Mesodermal cell (in vitro differentiated cells): ENCODE measurements at regions not wholly inside any gene's neighbourhood (a gene's known extent, or its start where the extent isn't known, plus 50 kb on each side); places are given as distances from the start of the nearest gene placed in this dataset.

ENCODE experiments used
- H3K27ac ChIP-seq: 2 replicates; pipeline ENCODE4 v1.7.0; 2013; ENCODE audit warnings: mild to moderate bottlenecking, low read depth, low read length, moderate library complexity; ENCODE audit not compliant: severe bottlenecking
- H3K36me3 ChIP-seq: 2 replicates; pipeline ENCODE4 v1.7.1; 2013; ENCODE audit warnings: mild to moderate bottlenecking, low read length, moderate library complexity; ENCODE audit not compliant: control insufficient read depth, insufficient read depth
- H3K4me1 ChIP-seq: one replicate; pipeline ENCODE4 v1.7.1; 2013; ENCODE audit warnings: mild to moderate bottlenecking, low read length; ENCODE audit not compliant: insufficient read depth, control insufficient read depth, poor library complexity, severe bottlenecking
- H3K4me3 ChIP-seq: 2 replicates; pipeline ENCODE4 v1.7.0; 2013; ENCODE audit warnings: low read length, control low read depth, mild to moderate bottlenecking; ENCODE audit not compliant: insufficient read depth, poor library complexity, severe bottlenecking; ENCODE audit errors: extremely low read depth
- H3K9me3 ChIP-seq: 2 replicates; pipeline ENCODE4 v1.7.1; 2013; ENCODE audit warnings: mild to moderate bottlenecking, low read length, moderate library complexity; ENCODE audit not compliant: control insufficient read depth
- WGBS, 2 experiments: methylation state at CpG; one replicate each; pipeline ENCODE4 v1.1.5; 2013; ENCODE audit warnings: missing lambda C conversion rate in 2 of 2; ENCODE audit not compliant: insufficient coverage in 2 of 2; 5-methylcytosine and 5-hydroxymethylcytosine counted together

DNA sequence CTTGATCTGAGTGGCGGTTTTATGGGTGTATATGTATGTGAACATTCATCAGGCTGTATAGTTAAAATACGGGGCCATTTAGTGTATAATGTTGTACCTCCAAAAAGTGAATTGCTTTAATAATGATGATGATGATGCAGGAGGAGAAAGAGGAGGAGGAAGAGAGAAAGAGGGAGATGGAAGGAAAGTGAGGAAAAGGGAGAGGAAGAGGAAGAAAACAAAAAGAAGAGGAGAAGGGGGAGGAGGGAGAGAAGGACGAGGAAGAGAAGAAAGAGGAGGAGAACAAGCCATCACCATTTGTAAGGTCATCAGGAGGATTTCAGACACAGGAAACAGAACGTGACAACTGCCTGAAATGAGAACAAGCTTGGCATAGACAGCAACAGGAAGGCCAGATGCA lies 168.4 kb upstream of the NCKAP5 start:
- 83% methylated on average over 4 of the region's 4 CpGs for WGBS, 2 experiments
- H3K36me3 ChIP-seq = no peaks in the 10 kb centered on the region
- no peak overlapping the region for H3K27ac ChIP-seq
- no peaks in the 10 kb centered on the region for H3K9me3 ChIP-seq
- H3K4me1 ChIP-seq = peaks cover 17% of the 10 kb centered on the region
- H3K4me3 ChIP-seq = no peak overlapping the region

DNA sequence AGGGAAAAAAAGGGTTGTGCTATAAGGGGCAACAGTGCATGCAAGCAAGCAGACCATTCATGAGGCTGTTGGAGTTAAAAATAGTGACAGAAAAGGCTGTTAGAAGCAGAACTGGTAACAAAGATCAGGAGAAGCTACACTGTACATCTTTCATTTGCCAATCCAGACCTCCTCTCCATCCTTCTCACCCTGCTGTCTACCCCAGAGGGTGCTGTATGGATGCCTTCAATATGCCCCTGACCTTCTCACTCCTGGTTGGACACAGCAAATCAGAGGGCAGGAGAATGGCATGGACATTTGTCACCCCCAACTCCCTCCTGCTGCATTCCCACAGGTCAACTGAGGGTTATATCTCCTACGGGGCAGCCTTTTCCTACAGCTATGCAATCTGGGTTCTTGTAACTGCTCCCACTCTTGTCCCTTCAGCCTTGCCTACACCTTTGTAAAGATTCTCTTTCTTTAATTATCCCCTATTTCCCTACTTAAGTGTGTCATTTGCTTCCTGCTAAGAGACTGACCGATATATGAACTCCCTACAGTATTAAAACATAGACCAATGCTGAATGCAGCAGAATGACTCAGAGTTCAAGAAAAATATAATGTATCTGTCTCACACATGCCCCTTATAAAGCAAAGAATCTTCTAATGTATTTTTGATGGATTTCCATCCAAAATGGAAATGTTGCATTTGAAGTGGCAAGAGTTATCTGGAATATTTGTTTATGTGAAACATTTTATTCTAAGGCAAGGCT lies 169.2 kb upstream of the NCKAP5 start:
- no peak overlapping the region for H3K27ac ChIP-seq
- H3K36me3 ChIP-seq = no peaks in the 10 kb centered on the region
- 92 to 100% methylated on average over 2 of the region's 2 CpGs for WGBS, 2 experiments
- H3K4me3 ChIP-seq = no peak overlapping the region
- H3K4me1 ChIP-seq = peaks cover 17% of the 10 kb centered on the region
- no peaks in the 10 kb centered on the region for H3K9me3 ChIP-seq

- no peak overlapping the region for H3K27ac ChIP-seq
- no peaks in the 10 kb centered on the region for H3K36me3 ChIP-seq
- H3K9me3 ChIP-seq = no peaks in the 10 kb centered on the region
- H3K4me3 ChIP-seq = no peak overlapping the region
- peaks cover 8% of the 10 kb centered on the region for H3K4me1 ChIP-seq
These were observed 170.8 kb upstream of the NCKAP5 start for GRCh38 chr2:133739039-133739438.

DNA sequence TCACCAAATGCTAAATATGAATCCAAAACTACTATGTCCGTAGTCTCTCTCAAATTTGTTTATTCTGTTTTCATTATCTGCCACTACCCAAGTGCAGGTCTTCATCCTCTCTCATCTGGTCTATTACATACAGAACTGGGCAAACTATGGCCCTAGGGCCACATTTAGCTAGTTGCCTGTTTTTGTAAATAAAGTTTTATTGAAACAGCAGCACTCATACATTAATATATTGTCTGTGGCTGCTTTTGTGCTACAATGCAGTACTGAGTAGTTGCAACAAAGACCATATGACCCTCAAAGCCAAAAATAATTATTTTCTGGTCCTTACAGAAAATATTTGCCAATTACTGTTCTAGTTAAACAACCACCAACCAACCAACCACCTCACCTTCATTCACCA lies 172.2 kb upstream of the NCKAP5 start:
- H3K4me1 ChIP-seq = no peaks in the 10 kb centered on the region
- H3K27ac ChIP-seq = no peak overlapping the region
- 90 to 91% methylated on average over 1 of the region's 1 CpG for WGBS, 2 experiments
- H3K36me3 ChIP-seq = no peaks in the 10 kb centered on the region
- H3K4me3 ChIP-seq = no peak overlapping the region
- no peaks in the 10 kb centered on the region for H3K9me3 ChIP-seq

GRCh38 chr2:133748007-133748700 lies 179.9 kb upstream of the NCKAP5 start:
- H3K4me1 ChIP-seq = no peaks in the 10 kb centered on the region
- H3K9me3 ChIP-seq = no peaks in the 10 kb centered on the region
- no peak overlapping the region for H3K4me3 ChIP-seq
- no peak overlapping the region for H3K27ac ChIP-seq
- WGBS, 2 experiments = 84 to 100% methylated on average over 1 to 3 of the region's 3 CpGs
- no peaks in the 10 kb centered on the region for H3K36me3 ChIP-seq

DNA sequence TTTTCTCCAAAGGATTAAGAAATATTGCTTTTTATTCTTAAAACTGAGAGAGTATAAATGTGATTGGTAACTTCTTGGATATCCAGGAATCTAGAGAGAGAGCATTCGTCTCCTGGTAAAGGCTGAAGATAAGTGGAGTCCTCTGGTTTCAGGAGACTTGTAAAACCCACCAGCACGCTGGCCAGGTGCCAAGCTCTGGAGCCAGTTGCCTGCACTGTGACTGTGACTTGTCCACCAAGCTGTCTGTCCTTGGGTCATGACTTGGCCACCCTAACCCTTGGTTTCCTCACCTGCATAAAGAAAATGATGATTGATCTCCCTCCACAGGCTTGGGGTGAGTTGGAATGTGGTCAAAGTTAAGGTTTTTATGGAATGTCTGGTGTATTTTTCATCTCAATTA lies 185.4 kb upstream of the NCKAP5 start:
- 81 to 94% methylated on average over 2 of the region's 2 CpGs for WGBS, 2 experiments
- Histone ChIP-seq H3K4me1 (no peaks in the 10 kb centered on the region), H3K36me3 (no peaks in the 10 kb centered on the region), H3K27ac (no peak overlapping the region), H3K4me3 (no peak overlapping the region), H3K9me3 (no peaks in the 10 kb centered on the region)

DNA sequence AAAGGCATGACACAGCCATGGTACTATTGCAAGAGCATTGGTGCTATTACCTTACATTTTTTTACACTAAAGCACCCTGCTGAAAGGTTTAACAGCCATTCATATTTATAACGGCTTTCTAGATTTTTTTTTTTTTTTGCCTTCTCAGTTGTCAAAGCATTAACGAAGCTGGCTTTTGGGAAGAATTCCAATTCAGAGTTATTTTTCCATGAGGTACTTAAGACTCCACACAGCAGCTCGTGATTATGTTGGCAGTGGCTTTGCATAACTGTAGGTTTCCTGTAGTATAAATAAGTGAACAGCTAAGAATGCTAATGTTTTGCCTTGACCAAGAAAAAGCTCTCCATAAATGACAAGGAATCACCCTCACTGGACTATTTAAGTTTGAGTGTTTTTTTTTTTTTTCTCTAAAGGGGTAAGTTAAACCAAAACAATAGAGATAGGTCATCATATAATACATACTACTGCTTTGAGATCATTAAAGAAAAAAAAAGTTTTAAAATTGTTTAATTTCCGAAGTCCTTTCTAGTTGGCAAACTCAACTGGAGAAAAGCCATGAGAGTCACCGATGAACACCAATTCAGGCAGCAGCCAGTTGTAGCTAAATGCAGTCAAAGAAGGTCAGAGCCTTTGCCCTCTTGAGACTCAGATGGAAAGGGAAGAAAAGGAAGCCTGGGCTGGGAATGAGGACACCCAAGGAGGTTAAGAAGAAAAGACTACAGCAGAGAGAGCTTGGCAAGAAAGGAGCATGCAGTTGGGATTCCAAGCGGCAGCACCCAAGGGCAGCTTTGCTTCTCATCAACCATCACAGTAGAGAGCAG lies 187.4 kb upstream of the NCKAP5 start:
- 76 to 88% methylated on average over 3 to 4 of the region's 6 CpGs for WGBS, 2 experiments
- no peaks in the 10 kb centered on the region for H3K4me1 ChIP-seq
- H3K9me3 ChIP-seq = no peaks in the 10 kb centered on the region
- H3K4me3 ChIP-seq = no peak overlapping the region
- no peaks in the 10 kb centered on the region for H3K36me3 ChIP-seq
- H3K27ac ChIP-seq = no peak overlapping the region

GRCh38 chr2:133756833-133757232 lies 188.6 kb upstream of the NCKAP5 start:
- WGBS, 2 experiments = no CpG with 5 or more reads among the region's 1 CpG
- H3K36me3 ChIP-seq = no peaks in the 10 kb centered on the region
- no peaks in the 10 kb centered on the region for H3K4me1 ChIP-seq
- H3K9me3 ChIP-seq = no peaks in the 10 kb centered on the region
- H3K27ac ChIP-seq = no peak overlapping the region
- H3K4me3 ChIP-seq = no peak overlapping the region

DNA sequence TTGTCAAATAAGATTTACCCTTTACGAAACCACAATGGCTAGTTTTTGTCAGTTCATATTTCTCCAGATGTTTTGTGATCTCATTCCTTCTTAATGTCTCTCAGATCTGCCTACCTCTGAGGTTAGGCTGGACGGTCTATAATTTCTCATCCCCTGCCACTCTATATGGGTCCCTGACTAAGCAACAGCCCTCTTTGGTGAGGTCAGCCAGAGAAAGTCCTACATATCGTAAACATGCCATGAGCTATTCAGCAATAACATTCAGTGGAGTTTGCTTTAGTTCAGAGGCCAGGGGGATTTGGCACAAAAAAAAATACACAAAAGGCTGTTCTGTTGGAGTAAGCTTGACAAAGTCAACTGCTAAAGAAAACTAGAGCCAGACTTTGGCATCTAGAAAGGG lies 192.1 kb upstream of the NCKAP5 start:
- H3K9me3 ChIP-seq = peaks cover 7% of the 10 kb centered on the region
- 86 to 97% methylated on average over 2 to 3 of the region's 3 CpGs for WGBS, 2 experiments
- H3K36me3 ChIP-seq = no peaks in the 10 kb centered on the region
- no peak overlapping the region for H3K27ac ChIP-seq
- H3K4me1 ChIP-seq = no peaks in the 10 kb centered on the region
- H3K4me3 ChIP-seq = no peak overlapping the region

DNA sequence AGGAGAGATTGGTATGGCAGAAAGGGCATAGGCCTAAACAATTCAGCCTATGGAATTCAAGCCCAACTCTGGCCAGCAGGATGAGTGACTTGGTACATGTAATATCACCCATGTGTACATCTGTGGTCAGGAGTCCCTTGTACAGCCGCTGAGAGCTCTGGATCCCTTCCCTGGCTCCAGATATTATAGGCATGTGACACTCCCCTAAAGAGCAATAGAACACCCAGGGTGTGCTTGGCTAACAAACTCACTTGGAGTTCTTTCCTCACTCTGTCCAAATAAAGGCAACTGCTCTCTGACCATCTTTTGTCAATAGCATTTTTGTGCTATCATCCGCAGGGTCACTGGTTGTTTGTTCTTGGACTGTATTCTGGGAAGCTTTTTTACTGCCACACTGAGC lies 197.4 kb upstream of the NCKAP5 start:
- Histone ChIP-seq H3K4me3 (no peak overlapping the region), H3K4me1 (no peaks in the 10 kb centered on the region), H3K27ac (no peak overlapping the region), H3K36me3 (no peaks in the 10 kb centered on the region), H3K9me3 (peaks cover 7% of the 10 kb centered on the region)
- 94% methylated on average over 2 of the region's 2 CpGs; no CpG with 5 or more reads in 1 of the 2 experiments for WGBS, 2 experiments
